Endothelial cell of umbilical vein (primary cell): ENCODE measurements at regions not wholly inside any gene's neighbourhood (a gene's known extent, or its start where the extent isn't known, plus 50 kb on each side); places are given as distances from the start of the nearest gene placed in this dataset.

Experiments
- BruUV-seq: library from RNA; stranded (reverse); fragments of 400-500 nt; replicated peaks from 2 replicates; lab custom pipeline; 2021; lab: Mats Ljungman, UMichigan
- CTCF ChIA-PET: fragments of 300-600, 350-600 bp; sonication (Branson Sonifier 250); formaldehyde crosslinking; loops from one replicate; lab custom pipeline; 2021; ENCODE audit warnings: antibody characterized with exemption, inconsistent platforms; lab: Charles Lee
- POLR2A ChIA-PET: fragments of 300-600, 350-600 bp; sonication (Branson Sonifier 250); formaldehyde crosslinking; loops from one replicate; lab custom pipeline; 2021; ENCODE audit warnings: antibody characterized with exemption, inconsistent platforms; lab: Charles Lee
- DNase-seq: peaks from one replicate; pipeline ENCODE4 v3.0.0-alpha.2; 2011; ENCODE audit warnings: low read depth, low spot score
- FAIRE-seq: peaks from 2 replicates; lab custom pipeline; 2011; peaks lifted over from hg19 to GRCh38; lab: Jason Lieb, UNC
- H2AFZ ChIP-seq: 2 replicates; pipeline ENCODE4 v1.6.0; 2012; ENCODE audit warnings: low read depth, low read length, control low read depth, inconsistent platforms
- H3K27ac ChIP-seq: 2 replicates; pipeline ENCODE4 v1.5.1; 2011; ENCODE audit warnings: low read depth, mild to moderate bottlenecking, control low read depth, low read length, moderate library complexity; ENCODE audit not compliant: insufficient read depth
- H3K27me3 ChIP-seq, 2 experiments: 2 replicates each; pipeline versions ENCODE4 v1.6.0 to v1.6.1; 2011; ENCODE audit warnings: low read length in 2 of 2, mixed read lengths in 1 of 2; ENCODE audit not compliant: control insufficient read depth in 2 of 2, insufficient read depth in 2 of 2
- H3K36me3 ChIP-seq, 2 experiments: 2 replicates in 1 of 2; 3 replicates in 1 of 2; pipeline ENCODE4 v1.5.1; 2011; ENCODE audit warnings: low read length in 2 of 2, mild to moderate bottlenecking in 1 of 2, moderate library complexity in 1 of 2; ENCODE audit not compliant: control insufficient read depth in 2 of 2, insufficient read depth in 2 of 2; ENCODE audit errors: extremely low read depth in 1 of 2
- H3K4me1 ChIP-seq: 3 replicates; pipeline ENCODE4 v1.5.1; 2011; ENCODE audit warnings: mild to moderate bottlenecking, low read length; ENCODE audit not compliant: control insufficient read depth, insufficient read depth; ENCODE audit errors: extremely low read depth
- H3K4me2 ChIP-seq: 2 replicates; pipeline ENCODE4 v1.6.1; 2011; ENCODE audit warnings: low read length, control low read depth, mixed read lengths; ENCODE audit not compliant: insufficient read depth
- H3K4me3 ChIP-seq, 3 experiments: fragments of 200-600 bp in 1 of 3; sonication (generic), shearing (Covaris generic) in 1 of 3; replicated peaks in 1 of 3; 2 replicates each; pipeline ENCODE4 v1.5.1; 2011 to 2016; ENCODE audit warnings: control low read depth in 3 of 3, low read length in 3 of 3, mild to moderate bottlenecking in 2 of 3, inconsistent platforms in 1 of 3, low read depth in 1 of 3, moderate library complexity in 1 of 3; ENCODE audit not compliant: insufficient read depth in 1 of 3
- H3K79me2 ChIP-seq: 2 replicates; pipeline ENCODE4 v1.6.0; 2012; ENCODE audit warnings: low read length, inconsistent platforms; ENCODE audit not compliant: control insufficient read depth, insufficient read depth
- H3K9ac ChIP-seq: replicated peaks from 2 replicates; pipeline ENCODE3; 2011; ENCODE audit warnings: low read length, control low read depth; ENCODE audit not compliant: insufficient read depth; ENCODE audit errors: extremely low read depth
- H3K9me1 ChIP-seq: replicated peaks from 3 replicates; pipeline ENCODE4 v1.6.0; 2011; ENCODE audit warnings: mild to moderate bottlenecking, low read length; ENCODE audit not compliant: control insufficient read depth, insufficient read depth; ENCODE audit errors: extremely low read depth
- H3K9me3 ChIP-seq: replicated peaks from 2 replicates; pipeline ENCODE4 v1.5.1; 2012; ENCODE audit warnings: low read length, inconsistent platforms; ENCODE audit not compliant: control insufficient read depth, insufficient read depth
- H4K20me1 ChIP-seq: replicated peaks from 2 replicates; pipeline ENCODE3; 2011; ENCODE audit warnings: mild to moderate bottlenecking, low read length; ENCODE audit not compliant: control insufficient read depth, insufficient read depth; ENCODE audit errors: extremely low read depth
- EZH2 ChIP-seq: IDR thresholded peaks from 2 replicates; pipeline ENCODE4 v1.6.1; 2012; ENCODE audit warnings: borderline replicate concordance, low read depth, mild to moderate bottlenecking, moderate library complexity, low read length, inconsistent platforms; ENCODE audit not compliant: severe bottlenecking
- FOS ChIP-seq: IDR thresholded peaks from 2 replicates; pipeline ENCODE4 v1.6.1; 2011; ENCODE audit warnings: mild to moderate bottlenecking, low read length, moderate library complexity, borderline replicate concordance; ENCODE audit not compliant: insufficient read depth
- GATA2 ChIP-seq: IDR thresholded peaks from 2 replicates; pipeline ENCODE4 v1.7.0; 2011; ENCODE audit warnings: low read depth, mild to moderate bottlenecking, moderate library complexity, mixed read lengths, low read length; ENCODE audit not compliant: insufficient read length, insufficient read depth
- JUN ChIP-seq: IDR thresholded peaks from 2 replicates; pipeline ENCODE4 v1.6.1; 2011; ENCODE audit warnings: borderline replicate concordance, low read depth; ENCODE audit not compliant: insufficient read length, insufficient read depth
- MAX ChIP-seq: IDR thresholded peaks from 2 replicates; pipeline ENCODE4 v1.6.1; 2011; ENCODE audit not compliant: insufficient read depth, insufficient read length
- MYC ChIP-seq: IDR thresholded peaks from one replicate; pipeline ENCODE4 v1.6.1; 2011; ENCODE audit warnings: mild to moderate bottlenecking, low read depth, low read length
- POLR2A ChIP-seq: IDR thresholded peaks from 2 replicates; pipeline ENCODE4 v1.6.1; 2012; ENCODE audit warnings: low read depth, mild to moderate bottlenecking, control low read depth, low read length
- POLR2AphosphoS5 ChIP-seq: IDR thresholded peaks from 2 replicates; pipeline ENCODE4 v1.6.1; 2012; ENCODE audit warnings: low read depth, mild to moderate bottlenecking, control low read depth, low read length, moderate library complexity; ENCODE audit not compliant: insufficient read depth
- dilution Hi-C: fragments of 300-500 bp; cut with MboI; formaldehyde crosslinking; loops from one replicate; pipeline ENCODE4 v1.15.0; 2019; ENCODE audit warnings: low sequenced_read_pairs; ENCODE audit not compliant: extremely low pct_ligation_motif_present
- intact Hi-C: fragments of 100-400 bp; cut with micrococcal nuclease; formaldehyde crosslinking; loops from one replicate; pipeline ENCODE4 v1.10.0; 2022
- TF ChIP-seq, protein P1 (sequence below), 2 donors: IDR thresholded peaks; 1 replicate in 1 of 2; 2 replicates in 1 of 2; pipeline ENCODE4 v1.5.1; 2011; ENCODE audit warnings: low read length in 2 of 2, mild to moderate bottlenecking in 2 of 2, moderate library complexity in 2 of 2, control low read depth in 1 of 2, inconsistent platforms in 1 of 2, low read depth in 1 of 2; ENCODE audit not compliant: insufficient read depth in 1 of 2; ENCODE audit errors: extremely low read depth in 1 of 2

GRCh38 chr3:18119866-18120265 is 305.3 kb downstream of the SATB1 start:
- no peaks in the 10 kb centered on the region for H3K4me1 ChIP-seq
- FAIRE-seq (no peak), DNase-seq (no peak)
- intact Hi-C loops = no loop called here
- ChIA-PET CTCF (no interaction called here), POLR2A (no interaction called here)
- no peak overlapping the region for H3K27ac ChIP-seq
- H3K9me1 ChIP-seq = no peaks in the 10 kb centered on the region
- no peak overlapping the region for H3K4me2 ChIP-seq
- H4K20me1 ChIP-seq = no peaks in the 10 kb centered on the region
- H3K4me3 ChIP-seq = no peak overlapping the region
- H3K36me3 ChIP-seq = no peaks in the 10 kb centered on the region
- no peaks in the 10 kb centered on the region for H3K79me2 ChIP-seq
- no peaks in the 10 kb centered on the region for H3K9me3 ChIP-seq
- no peak overlapping the region for H2AFZ ChIP-seq
- TF ChIP-seq, protein P1, sequence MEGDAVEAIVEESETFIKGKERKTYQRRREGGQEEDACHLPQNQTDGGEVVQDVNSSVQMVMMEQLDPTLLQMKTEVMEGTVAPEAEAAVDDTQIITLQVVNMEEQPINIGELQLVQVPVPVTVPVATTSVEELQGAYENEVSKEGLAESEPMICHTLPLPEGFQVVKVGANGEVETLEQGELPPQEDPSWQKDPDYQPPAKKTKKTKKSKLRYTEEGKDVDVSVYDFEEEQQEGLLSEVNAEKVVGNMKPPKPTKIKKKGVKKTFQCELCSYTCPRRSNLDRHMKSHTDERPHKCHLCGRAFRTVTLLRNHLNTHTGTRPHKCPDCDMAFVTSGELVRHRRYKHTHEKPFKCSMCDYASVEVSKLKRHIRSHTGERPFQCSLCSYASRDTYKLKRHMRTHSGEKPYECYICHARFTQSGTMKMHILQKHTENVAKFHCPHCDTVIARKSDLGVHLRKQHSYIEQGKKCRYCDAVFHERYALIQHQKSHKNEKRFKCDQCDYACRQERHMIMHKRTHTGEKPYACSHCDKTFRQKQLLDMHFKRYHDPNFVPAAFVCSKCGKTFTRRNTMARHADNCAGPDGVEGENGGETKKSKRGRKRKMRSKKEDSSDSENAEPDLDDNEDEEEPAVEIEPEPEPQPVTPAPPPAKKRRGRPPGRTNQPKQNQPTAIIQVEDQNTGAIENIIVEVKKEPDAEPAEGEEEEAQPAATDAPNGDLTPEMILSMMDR (IDR thresholded peaks at IDR 0.05; ENCODE audit: extremely low read depth in 1 of 2, insufficient read depth in 1 of 2, low read depth in 1 of 2, low read length in 2 of 2) = no peak
- no peak for TF ChIP-seq POLR2A
- BruUV-seq = no TSS peak
- no peak overlapping the region for H3K9ac ChIP-seq
- dilution Hi-C loops = no loop called here
- no peaks in the 10 kb centered on the region for H3K27me3 ChIP-seq

DNA sequence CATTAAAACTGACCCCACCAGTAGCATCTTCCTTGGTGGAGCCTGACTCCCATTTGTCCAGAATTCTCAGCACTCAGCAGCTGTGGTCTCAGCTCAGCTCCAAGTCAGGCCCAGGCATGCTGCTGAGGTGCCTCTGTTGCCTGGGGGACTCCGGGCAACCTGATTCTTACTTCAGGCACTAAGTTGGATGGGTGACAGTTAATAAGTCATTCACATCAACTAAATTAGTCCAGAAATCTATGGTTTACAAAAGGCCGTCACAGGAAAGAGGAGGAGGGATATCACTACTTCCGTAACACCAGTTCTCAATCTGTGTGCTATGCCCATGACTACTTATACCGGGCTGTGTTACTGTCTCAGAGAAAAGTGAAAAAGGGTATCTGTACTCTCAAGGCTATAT is 310.2 kb downstream of the SATB1 start:
- TF ChIP-seq, protein P1 (IDR thresholded peaks at IDR 0.05; ENCODE audit: extremely low read depth in 1 of 2, insufficient read depth in 1 of 2, low read depth in 1 of 2, low read length in 2 of 2) = no peak
- TF ChIP-seq MYC (no peak), MAX (no peak), POLR2A (no peak), JUN (no peak), POLR2AphosphoS5 (no peak), EZH2 (no peak), GATA2 (no peak), FOS (no peak)
- Histone ChIP-seq H4K20me1 (no peaks in the 10 kb centered on the region), H3K27ac (no peak overlapping the region), H3K9me1 (no peaks in the 10 kb centered on the region), H2AFZ (no peak overlapping the region), H3K79me2 (no peaks in the 10 kb centered on the region), H3K9me3 (no peaks in the 10 kb centered on the region), H3K27me3 (no peaks in the 10 kb centered on the region), H3K36me3 (no peaks in the 10 kb centered on the region), H3K9ac (no peak overlapping the region), H3K4me3 (no peak overlapping the region), H3K4me1 (no peaks in the 10 kb centered on the region), H3K4me2 (no peak overlapping the region)
- ChIA-PET CTCF (no interaction called here), POLR2A (no interaction called here)
- DNase-seq = no peak
- dilution Hi-C loops (no loop called here), intact Hi-C loops (no loop called here)
- no peak for FAIRE-seq
- no TSS peak for BruUV-seq
